ENCODE measurements at regions not wholly inside any gene's neighbourhood (a gene's known extent, or its start where the extent isn't known, plus 50 kb on each side); places are given as distances from the start of the nearest gene placed in this dataset.
"Not testable (repeated sequence)": the region's sequence is repeated elsewhere in the genome, so short reads cannot be mapped to it uniquely, and the experiment has no call there.

DNA sequence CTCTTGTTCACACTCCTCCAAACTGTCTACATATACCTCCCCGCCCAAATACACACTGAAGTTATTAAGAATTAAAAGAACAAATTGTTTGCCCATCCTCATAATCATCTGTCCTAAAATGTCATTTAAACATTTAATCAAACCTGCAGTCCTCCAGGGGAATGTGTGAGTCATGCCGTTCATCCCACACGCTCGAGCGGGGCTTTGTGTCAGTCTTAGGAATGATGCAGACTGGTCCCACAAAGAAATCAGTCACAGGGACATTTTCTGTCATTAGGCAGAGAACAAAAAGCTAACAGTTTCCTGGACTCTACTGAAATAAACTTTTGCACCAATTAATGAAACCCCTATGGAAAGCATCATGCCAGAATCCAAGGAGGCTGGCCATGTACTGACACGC lies 194.6 kb downstream of the ZNF92 start:
- TF ChIP-seq, protein P1, sequence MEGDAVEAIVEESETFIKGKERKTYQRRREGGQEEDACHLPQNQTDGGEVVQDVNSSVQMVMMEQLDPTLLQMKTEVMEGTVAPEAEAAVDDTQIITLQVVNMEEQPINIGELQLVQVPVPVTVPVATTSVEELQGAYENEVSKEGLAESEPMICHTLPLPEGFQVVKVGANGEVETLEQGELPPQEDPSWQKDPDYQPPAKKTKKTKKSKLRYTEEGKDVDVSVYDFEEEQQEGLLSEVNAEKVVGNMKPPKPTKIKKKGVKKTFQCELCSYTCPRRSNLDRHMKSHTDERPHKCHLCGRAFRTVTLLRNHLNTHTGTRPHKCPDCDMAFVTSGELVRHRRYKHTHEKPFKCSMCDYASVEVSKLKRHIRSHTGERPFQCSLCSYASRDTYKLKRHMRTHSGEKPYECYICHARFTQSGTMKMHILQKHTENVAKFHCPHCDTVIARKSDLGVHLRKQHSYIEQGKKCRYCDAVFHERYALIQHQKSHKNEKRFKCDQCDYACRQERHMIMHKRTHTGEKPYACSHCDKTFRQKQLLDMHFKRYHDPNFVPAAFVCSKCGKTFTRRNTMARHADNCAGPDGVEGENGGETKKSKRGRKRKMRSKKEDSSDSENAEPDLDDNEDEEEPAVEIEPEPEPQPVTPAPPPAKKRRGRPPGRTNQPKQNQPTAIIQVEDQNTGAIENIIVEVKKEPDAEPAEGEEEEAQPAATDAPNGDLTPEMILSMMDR (IDR thresholded peaks at IDR 0.05), result not testable (repeated sequence)
- not testable (repeated sequence) for TF ChIP-seq POLR2A (IDR thresholded peaks at IDR 0.05)

Measured in breast epithelium (tissue), 3 donors.